BE2C (cell line): ENCODE measurements at regions not wholly inside any gene's neighbourhood (a gene's known extent, or its start where the extent isn't known, plus 50 kb on each side); places are given as distances from the start of the nearest gene placed in this dataset.

Source experiments
- DNase-seq: peaks from one replicate; pipeline ENCODE4 v3.0.0-alpha.2; 2020
- H3K27me3 ChIP-seq: fragments of 250-450 bp; sonication (Bioruptor Pico); 2 replicates; pipeline ENCODE4 v1.5.1; 2020; ENCODE audit warnings: mild to moderate bottlenecking
- H3K36me3 ChIP-seq: fragments of 250-450 bp; sonication (Bioruptor Pico); 2 replicates; pipeline ENCODE4 v1.5.1; 2020; ENCODE audit warnings: mild to moderate bottlenecking
- H3K4me1 ChIP-seq: fragments of 250-450 bp; sonication (Bioruptor Pico); 2 replicates; pipeline ENCODE4 v1.5.1; 2020
- H3K4me3 ChIP-seq: 2 replicates; pipeline ENCODE4 v1.5.1; 2011; ENCODE audit warnings: low read depth, low read length
- H3K9me3 ChIP-seq: fragments of 250-450 bp; sonication (Bioruptor Pico); 2 replicates; pipeline ENCODE4 v1.5.1; 2020
- CTCF ChIP-seq: IDR thresholded peaks from 2 replicates; pipeline ENCODE4 v1.5.1; 2012; ENCODE audit warnings: mild to moderate bottlenecking, low read depth, low read length

GRCh38 chr5:74007193-74007592 lies 381.2 kb downstream of the ARHGEF28 start:
- no peak for TF ChIP-seq CTCF
- Histone ChIP-seq H3K4me1 (no peaks in the 10 kb centered on the region), H3K36me3 (no peaks in the 10 kb centered on the region), H3K9me3 (no peaks in the 10 kb centered on the region), H3K4me3 (no peak overlapping the region), H3K27me3 (no peaks in the 10 kb centered on the region)
- no peak for DNase-seq

- no peak for DNase-seq
- Histone ChIP-seq H3K9me3 (no peaks in the 10 kb centered on the region), H3K27me3 (no peaks in the 10 kb centered on the region), H3K4me1 (no peaks in the 10 kb centered on the region), H3K4me3 (no peak overlapping the region), H3K36me3 (no peaks in the 10 kb centered on the region)
- TF ChIP-seq CTCF: no peak
Measured at GRCh38 chr5:73999297-73999696, 373.3 kb downstream of the ARHGEF28 start.

GRCh38 chr5:73998489-73998888 lies 372.5 kb downstream of the ARHGEF28 start:
- no peak for DNase-seq
- H3K9me3 ChIP-seq: no peaks in the 10 kb centered on the region
- H3K4me3 ChIP-seq: no peak overlapping the region
- TF ChIP-seq CTCF: no peak
- no peaks in the 10 kb centered on the region for H3K36me3 ChIP-seq
- no peaks in the 10 kb centered on the region for H3K4me1 ChIP-seq
- H3K27me3 ChIP-seq: no peaks in the 10 kb centered on the region

- DNase-seq: no peak
- no peaks in the 10 kb centered on the region for H3K27me3 ChIP-seq
- no peak overlapping the region for H3K4me3 ChIP-seq
- no peaks in the 10 kb centered on the region for H3K36me3 ChIP-seq
- no peaks in the 10 kb centered on the region for H3K9me3 ChIP-seq
- H3K4me1 ChIP-seq: no peaks in the 10 kb centered on the region
- no peak for TF ChIP-seq CTCF
Measured at GRCh38 chr5:73997960-73998359, 372.0 kb downstream of the ARHGEF28 start.

- no peak for DNase-seq
- Histone ChIP-seq H3K4me3 (no peak overlapping the region), H3K27me3 (no peaks in the 10 kb centered on the region), H3K4me1 (no peaks in the 10 kb centered on the region), H3K9me3 (no peaks in the 10 kb centered on the region), H3K36me3 (no peaks in the 10 kb centered on the region)
- no peak for TF ChIP-seq CTCF
Measured at GRCh38 chr5:73996151-73996755, 370.3 kb downstream of the ARHGEF28 start.

- TF ChIP-seq CTCF: peak; percentile 30; the same call in 1 of the 2 replicates
- no peak for DNase-seq
- H3K27me3 ChIP-seq: no peaks in the 10 kb centered on the region
- no peaks in the 10 kb centered on the region for H3K4me1 ChIP-seq
- no peaks in the 10 kb centered on the region for H3K9me3 ChIP-seq
- no peaks in the 10 kb centered on the region for H3K36me3 ChIP-seq
- H3K4me3 ChIP-seq: no peak overlapping the region
Measured at GRCh38 chr5:73994963-73995362, 369.0 kb downstream of the ARHGEF28 start.
